GM23248 (cell line): ENCODE measurements at regions not wholly inside any gene's neighbourhood (a gene's known extent, or its start where the extent isn't known, plus 50 kb on each side); places are given as distances from the start of the nearest gene placed in this dataset.

Source experiments
- EZH2 ChIP-seq: fragments of 200-600 bp; sonication (generic); IDR thresholded peaks from 2 replicates; pipeline ENCODE4 v1.6.1; 2018; ENCODE audit warnings: antibody characterized with exemption, mild to moderate bottlenecking; ENCODE audit not compliant: insufficient read depth, poor library complexity, severe bottlenecking
- EZH2phosphoT487 ChIP-seq: fragments of 200-600 bp; sonication (generic); IDR thresholded peaks from 2 replicates; pipeline ENCODE4 v1.6.1; 2018; ENCODE audit warnings: antibody characterized with exemption, moderate library complexity, mild to moderate bottlenecking, low read depth; ENCODE audit not compliant: insufficient read depth

- TF ChIP-seq EZH2, result no peak
- TF ChIP-seq EZH2phosphoT487, result no peak
Measured at GRCh38 chr1:5722635-5723164, 269.5 kb downstream of the NPHP4 start.
